ENCODE measurements at regions not wholly inside any gene's neighbourhood (a gene's known extent, or its start where the extent isn't known, plus 50 kb on each side); places are given as distances from the start of the nearest gene placed in this dataset.

DNA sequence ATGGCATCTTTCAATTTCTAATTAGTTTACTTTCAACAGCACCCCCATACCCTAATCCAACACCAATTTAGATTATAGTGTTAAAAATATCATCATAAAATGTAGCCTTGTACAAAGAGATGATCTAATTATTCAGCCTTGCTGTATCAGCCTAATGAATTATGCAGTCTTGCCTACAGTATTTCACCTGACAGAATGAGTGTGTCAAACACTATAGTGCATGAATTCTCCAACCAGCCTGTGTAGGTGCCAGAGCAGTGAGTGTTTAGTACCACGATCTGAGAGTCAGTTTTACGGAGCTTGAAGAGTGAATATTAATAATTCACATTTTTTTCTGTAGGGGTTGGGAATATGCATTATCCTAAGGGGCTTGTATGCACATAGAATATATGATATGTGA lies 411.6 kb upstream of the SLC14A2 start:
- H3K9me3 ChIP-seq (ENCODE audit: control insufficient read depth, low read depth, low read length) = no peaks in the 10 kb centered on the region
- H2AFZ ChIP-seq (ENCODE audit: control insufficient read depth, low read length) = no peak overlapping the region
- no peaks in the 10 kb centered on the region for H4K20me1 ChIP-seq (ENCODE audit: control insufficient read depth, extremely low read depth, insufficient read depth, low read length)
- no peak for DNase-seq (ENCODE audit: low read depth, low spot score)
- H3K4me1 ChIP-seq (ENCODE audit: control insufficient read depth, extremely low read depth, insufficient read depth, low read length) = no peaks in the 10 kb centered on the region
- no peaks in the 10 kb centered on the region for H3K9me1 ChIP-seq (ENCODE audit: control insufficient read depth, extremely low read depth, insufficient read depth, low read length)
- no peak overlapping the region for H3K9ac ChIP-seq (ENCODE audit: control insufficient read depth, extremely low read depth, insufficient read depth, low read length)
- no peak for FAIRE-seq
- H3K27ac ChIP-seq (ENCODE audit: control insufficient read depth, insufficient read depth, low read length) = no peak overlapping the region
- no peak overlapping the region for H3K4me3 ChIP-seq (ENCODE audit: control insufficient read depth in 2 of 3, extremely low read depth in 1 of 3, insufficient read depth in 2 of 3, low read depth in 1 of 3, low read length in 3 of 3)
- TF ChIP-seq, protein P1, sequence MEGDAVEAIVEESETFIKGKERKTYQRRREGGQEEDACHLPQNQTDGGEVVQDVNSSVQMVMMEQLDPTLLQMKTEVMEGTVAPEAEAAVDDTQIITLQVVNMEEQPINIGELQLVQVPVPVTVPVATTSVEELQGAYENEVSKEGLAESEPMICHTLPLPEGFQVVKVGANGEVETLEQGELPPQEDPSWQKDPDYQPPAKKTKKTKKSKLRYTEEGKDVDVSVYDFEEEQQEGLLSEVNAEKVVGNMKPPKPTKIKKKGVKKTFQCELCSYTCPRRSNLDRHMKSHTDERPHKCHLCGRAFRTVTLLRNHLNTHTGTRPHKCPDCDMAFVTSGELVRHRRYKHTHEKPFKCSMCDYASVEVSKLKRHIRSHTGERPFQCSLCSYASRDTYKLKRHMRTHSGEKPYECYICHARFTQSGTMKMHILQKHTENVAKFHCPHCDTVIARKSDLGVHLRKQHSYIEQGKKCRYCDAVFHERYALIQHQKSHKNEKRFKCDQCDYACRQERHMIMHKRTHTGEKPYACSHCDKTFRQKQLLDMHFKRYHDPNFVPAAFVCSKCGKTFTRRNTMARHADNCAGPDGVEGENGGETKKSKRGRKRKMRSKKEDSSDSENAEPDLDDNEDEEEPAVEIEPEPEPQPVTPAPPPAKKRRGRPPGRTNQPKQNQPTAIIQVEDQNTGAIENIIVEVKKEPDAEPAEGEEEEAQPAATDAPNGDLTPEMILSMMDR (optimal IDR thresholded peaks at IDR 0.05 in 1 of 3, IDR thresholded peaks at IDR 0.05 in 1 of 3, conservative IDR thresholded peaks at IDR 0.05 in 1 of 3; ENCODE audit: extremely low read depth in 1 of 3, insufficient read depth in 2 of 3, low read length in 3 of 3) = no peak
- TF ChIP-seq EZH2 (IDR thresholded peaks at IDR 0.05; ENCODE audit: low read length) = no peak
- no peak overlapping the region for H3K4me2 ChIP-seq (ENCODE audit: control insufficient read depth, extremely low read depth, insufficient read depth, low read depth, low read length)
- H3K36me3 ChIP-seq (ENCODE audit: control insufficient read depth in 2 of 2, extremely low read depth in 1 of 2, insufficient read depth in 2 of 2, low read length in 2 of 2) = no peaks in the 10 kb centered on the region
- dilution Hi-C loops (cut with MboI; ENCODE audit: extremely low pct_ligation_motif_present, low sequenced_read_pairs) = no loop called here
- H3K79me2 ChIP-seq (ENCODE audit: control insufficient read depth, insufficient read depth, low read length) = no peaks in the 10 kb centered on the region
- H3K27me3 ChIP-seq (ENCODE audit: control insufficient read depth, extremely low read depth, insufficient read depth, low read length) = no peaks in the 10 kb centered on the region

GRCh38 chr18:45207328-45207727 lies 407.9 kb upstream of the SLC14A2 start:
- Histone ChIP-seq H3K4me1 (ENCODE audit: control insufficient read depth, extremely low read depth, insufficient read depth, low read length) (no peaks in the 10 kb centered on the region), H3K79me2 (ENCODE audit: control insufficient read depth, insufficient read depth, low read length) (no peaks in the 10 kb centered on the region), H3K9ac (ENCODE audit: control insufficient read depth, extremely low read depth, insufficient read depth, low read length) (no peak overlapping the region), H3K27ac (ENCODE audit: control insufficient read depth, insufficient read depth, low read length) (no peak overlapping the region), H2AFZ (ENCODE audit: control insufficient read depth, low read length) (no peak overlapping the region), H3K9me3 (ENCODE audit: control insufficient read depth, low read depth, low read length) (no peaks in the 10 kb centered on the region), H3K4me3 (ENCODE audit: control insufficient read depth in 2 of 3, extremely low read depth in 1 of 3, insufficient read depth in 2 of 3, low read depth in 1 of 3, low read length in 3 of 3) (no peak overlapping the region), H4K20me1 (ENCODE audit: control insufficient read depth, extremely low read depth, insufficient read depth, low read length) (no peaks in the 10 kb centered on the region), H3K9me1 (ENCODE audit: control insufficient read depth, extremely low read depth, insufficient read depth, low read length) (no peaks in the 10 kb centered on the region), H3K4me2 (ENCODE audit: control insufficient read depth, extremely low read depth, insufficient read depth, low read depth, low read length) (no peak overlapping the region), H3K27me3 (ENCODE audit: control insufficient read depth, extremely low read depth, insufficient read depth, low read length) (no peaks in the 10 kb centered on the region), H3K36me3 (ENCODE audit: control insufficient read depth in 2 of 2, extremely low read depth in 1 of 2, insufficient read depth in 2 of 2, low read length in 2 of 2) (no peaks in the 10 kb centered on the region)
- DNase-seq (ENCODE audit: low read depth, low spot score) (no peak), FAIRE-seq (no peak)
- dilution Hi-C loops (cut with MboI; ENCODE audit: extremely low pct_ligation_motif_present, low sequenced_read_pairs) = no loop called here
- TF ChIP-seq, protein P1 (optimal IDR thresholded peaks at IDR 0.05 in 1 of 3, IDR thresholded peaks at IDR 0.05 in 1 of 3, conservative IDR thresholded peaks at IDR 0.05 in 1 of 3; ENCODE audit: extremely low read depth in 1 of 3, insufficient read depth in 2 of 3, low read length in 3 of 3) = no peak
- TF ChIP-seq EZH2 (IDR thresholded peaks at IDR 0.05; ENCODE audit: low read length) = no peak
